SU-DHL-6 (cell line): ENCODE measurements at regions not wholly inside any gene's neighbourhood (a gene's known extent, or its start where the extent isn't known, plus 50 kb on each side); places are given as distances from the start of the nearest gene placed in this dataset.

Source experiments
- CTCF ChIP-seq: fragments of 200-600 bp; sonication (generic); IDR thresholded peaks from one replicate; pipeline ENCODE4 v1.5.1; 2017; ENCODE audit warnings: antibody characterized with exemption, mild to moderate bottlenecking, low read length, moderate library complexity; ENCODE audit not compliant: insufficient read depth, poor library complexity, severe bottlenecking
- EZH2phosphoT487 ChIP-seq: fragments of 200-600 bp; sonication (generic), shearing (Covaris generic); conservative IDR thresholded peaks from 2 replicates; pipeline ENCODE4 v1.6.1; 2018; ENCODE audit warnings: mild to moderate bottlenecking, antibody characterized with exemption, low read length, moderate library complexity, mixed read lengths

- no peak for TF ChIP-seq CTCF
- TF ChIP-seq EZH2phosphoT487 = no peak
These were observed 159.3 kb upstream of the TARS1 start for GRCh38 chr5:33281431-33281843.
